ENCODE measurements at regions not wholly inside any gene's neighbourhood (a gene's known extent, or its start where the extent isn't known, plus 50 kb on each side); places are given as distances from the start of the nearest gene placed in this dataset.
"Not testable (repeated sequence)": the region's sequence is repeated elsewhere in the genome, so short reads cannot be mapped to it uniquely, and the experiment has no call there.

DNA sequence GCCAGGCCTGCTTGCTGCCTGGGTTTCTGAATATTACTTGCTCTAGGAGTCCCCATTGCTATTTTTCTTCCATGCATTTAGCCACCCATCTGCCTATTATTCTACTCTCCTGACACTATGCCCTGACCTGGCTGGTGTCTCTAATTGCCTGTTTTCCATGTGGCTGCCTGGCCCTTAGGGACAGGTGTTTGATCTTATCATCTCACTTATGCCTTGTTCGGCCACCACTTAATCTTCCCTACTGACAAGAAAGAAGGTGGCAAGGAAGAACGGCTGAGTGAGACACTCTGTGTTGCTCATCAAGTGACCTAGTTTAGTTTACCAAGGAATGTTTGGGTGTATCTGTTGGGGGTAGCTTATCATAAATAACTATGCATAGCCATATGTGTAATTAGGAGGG lies 50.4 kb upstream of the RAPH1 start:
- no peak for DNase-seq

GRCh38 chr2:203586206-203586605 lies 51.1 kb upstream of the RAPH1 start:
- no peak for DNase-seq

DNA sequence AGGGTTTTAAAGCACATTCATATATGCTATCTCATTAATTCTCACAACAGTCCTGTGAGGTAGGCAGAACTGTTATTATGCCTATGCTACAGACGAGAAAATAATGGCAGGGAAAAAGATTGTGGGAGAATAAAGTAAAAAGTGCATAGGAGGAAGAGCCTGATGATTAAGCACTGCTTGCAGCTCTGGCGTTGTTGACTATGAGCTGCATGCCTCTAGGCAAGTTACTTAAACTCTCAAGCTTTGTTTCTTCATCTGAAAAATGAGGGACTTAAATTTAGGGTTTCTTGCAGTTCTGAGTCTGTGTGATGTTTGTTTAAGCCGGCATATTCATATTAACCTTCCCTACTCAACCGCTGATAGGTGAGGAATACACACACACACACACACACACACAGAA lies 51.6 kb upstream of the RAPH1 start:
- DNase-seq, result no peak

DNA sequence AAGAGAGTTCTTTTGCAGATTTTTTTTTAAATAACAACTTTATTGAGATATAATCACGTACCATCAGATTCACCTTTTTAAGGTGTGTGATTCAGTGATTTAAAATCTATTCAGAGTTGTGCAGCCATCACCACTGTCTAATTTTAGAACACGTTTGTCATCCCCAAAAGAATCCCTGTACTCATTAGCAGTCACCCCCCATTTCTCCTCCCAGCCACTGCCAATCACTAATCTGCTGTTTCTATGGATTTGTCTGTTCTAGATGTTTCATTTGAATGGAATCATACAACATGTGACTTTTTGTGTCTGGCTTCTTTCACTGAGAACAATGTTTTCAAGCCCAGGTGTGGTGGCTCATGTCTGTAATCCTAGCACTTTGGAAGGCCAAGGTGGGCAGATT lies 55.4 kb upstream of the RAPH1 start:
- DNase-seq, result no peak

- DNase-seq, result peak; percentile 59
Observed at GRCh38 chr2:203591642-203592041, 56.5 kb upstream of the RAPH1 start.

- DNase-seq, result no peak
Observed at GRCh38 chr2:203592470-203592869, 57.4 kb upstream of the RAPH1 start.

- no peak for DNase-seq
Observed at GRCh38 chr2:203594541-203594940, 59.4 kb upstream of the RAPH1 start.

DNA sequence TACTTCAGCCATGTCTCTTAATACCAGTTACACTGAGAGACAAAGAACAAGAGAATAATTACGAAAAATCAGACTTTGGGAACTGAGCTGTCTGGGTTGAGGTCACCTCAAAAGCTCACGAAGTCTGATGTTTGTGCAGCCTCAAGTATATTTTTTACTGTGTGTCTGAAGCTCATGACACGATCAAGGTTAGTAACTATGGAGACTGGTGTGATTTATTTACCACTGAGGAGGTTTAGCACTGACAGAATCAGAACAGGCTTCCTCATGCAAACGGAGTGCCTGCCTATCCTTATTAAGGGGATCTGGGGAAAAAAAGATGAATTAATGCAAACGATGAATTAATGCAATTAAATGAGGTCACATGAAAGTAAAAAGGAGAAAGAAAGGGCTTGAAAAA lies 61.1 kb upstream of the RAPH1 start:
- DNase-seq, result no peak

DNA sequence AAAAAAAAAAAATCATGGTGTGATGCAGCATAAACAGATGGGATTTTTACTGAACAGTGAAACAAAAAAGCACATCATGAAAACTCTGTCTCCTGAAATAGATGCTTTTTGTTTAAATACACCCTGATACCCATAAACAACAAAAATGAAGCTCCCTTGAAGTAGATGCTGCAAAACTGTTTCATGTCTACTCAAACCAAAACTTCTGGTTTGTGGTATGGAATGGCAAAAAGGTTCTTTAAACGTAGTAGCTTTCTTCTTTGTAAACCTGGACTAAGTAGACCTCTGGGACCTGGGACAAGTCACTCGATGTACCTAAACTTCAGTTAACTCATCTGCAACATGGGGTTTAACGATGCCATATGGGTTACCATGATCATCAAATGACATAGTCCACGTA lies 64.4 kb upstream of the RAPH1 start:
- no peak for DNase-seq

DNA sequence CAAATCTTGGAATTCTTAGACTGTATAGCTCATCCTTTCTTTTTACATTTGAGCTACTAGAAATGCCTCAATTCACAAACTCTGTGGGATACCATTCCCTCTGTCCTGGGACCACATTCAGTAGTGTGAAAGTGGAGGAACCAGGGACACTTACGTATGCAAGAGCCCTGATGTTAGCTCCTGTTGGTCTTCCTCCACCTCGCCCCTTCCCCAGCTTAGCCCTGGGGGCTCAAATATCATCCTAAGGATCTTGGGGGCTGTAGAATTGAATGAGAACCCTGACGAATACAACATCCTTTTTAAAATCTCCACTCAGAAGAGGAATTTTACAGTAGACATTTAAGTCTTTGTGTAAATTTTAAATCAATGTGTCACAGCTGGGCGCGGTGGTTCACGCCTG lies 65.2 kb upstream of the RAPH1 start:
- no peak for DNase-seq

DNA sequence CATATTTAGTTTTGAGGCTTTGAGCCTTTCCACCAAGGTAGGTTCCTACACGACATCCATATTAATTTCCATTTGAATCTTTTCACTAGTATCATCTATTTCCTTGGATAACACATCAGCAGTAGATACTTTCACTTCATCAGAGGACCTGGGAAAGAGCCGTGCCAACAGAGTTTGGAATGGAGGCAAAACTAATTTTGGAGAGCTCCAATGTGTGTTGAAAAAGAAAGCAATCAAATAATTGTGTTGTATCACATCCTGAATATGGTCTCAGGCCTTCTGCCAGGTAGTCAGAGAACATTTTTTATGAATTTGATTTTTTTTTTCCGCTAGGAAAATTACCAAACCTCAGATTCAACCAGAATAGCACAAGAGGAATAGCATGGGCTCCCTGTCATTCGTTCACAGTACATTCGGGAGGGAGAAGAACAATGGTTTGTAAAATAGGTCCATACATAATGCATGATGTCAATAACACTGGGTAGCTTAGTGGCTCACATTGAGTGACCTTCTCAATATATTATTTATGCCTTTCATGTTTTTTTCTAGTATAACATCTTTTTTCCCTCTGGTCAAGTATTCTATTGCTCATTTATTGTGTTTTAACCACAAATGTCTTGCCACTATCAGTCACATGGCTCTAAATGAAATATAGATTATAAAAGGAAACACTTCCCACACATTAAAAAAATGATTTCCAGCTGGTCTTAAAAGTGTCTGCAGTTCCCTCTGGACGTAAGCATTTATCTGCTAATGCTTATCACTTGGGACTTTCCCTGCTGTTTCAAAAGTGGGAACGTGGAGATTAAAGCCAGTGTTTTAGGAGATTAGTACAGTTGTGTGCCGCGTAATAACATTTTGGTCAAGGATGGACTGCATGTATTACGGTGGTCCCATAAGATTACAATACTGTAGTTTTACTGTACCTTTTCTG lies 68.6 kb upstream of the RAPH1 start:
- no peak for DNase-seq

GRCh38 chr2:203605302-203605701 lies 70.2 kb upstream of the RAPH1 start:
- DNase-seq, result no peak

DNA sequence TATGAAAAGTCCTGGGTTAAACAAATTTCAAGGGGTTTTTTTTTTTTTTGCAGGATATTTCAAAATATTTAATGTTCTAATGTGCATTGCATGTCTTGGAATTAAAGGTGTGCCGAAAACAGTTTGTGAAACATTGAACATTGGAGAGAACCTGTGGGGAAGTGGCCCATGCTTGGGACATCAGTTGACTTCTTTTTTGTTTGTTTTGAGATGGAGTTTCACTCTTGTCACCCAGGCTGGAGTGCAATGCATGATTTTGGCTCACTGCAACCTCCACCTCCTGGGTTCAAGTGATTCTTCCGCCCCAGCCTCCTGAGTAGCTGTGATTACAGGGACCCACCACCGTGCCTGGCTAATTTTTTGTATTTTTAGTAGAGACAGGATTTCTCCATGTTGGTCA lies 71.0 kb upstream of the RAPH1 start:
- DNase-seq, result no peak

DNA sequence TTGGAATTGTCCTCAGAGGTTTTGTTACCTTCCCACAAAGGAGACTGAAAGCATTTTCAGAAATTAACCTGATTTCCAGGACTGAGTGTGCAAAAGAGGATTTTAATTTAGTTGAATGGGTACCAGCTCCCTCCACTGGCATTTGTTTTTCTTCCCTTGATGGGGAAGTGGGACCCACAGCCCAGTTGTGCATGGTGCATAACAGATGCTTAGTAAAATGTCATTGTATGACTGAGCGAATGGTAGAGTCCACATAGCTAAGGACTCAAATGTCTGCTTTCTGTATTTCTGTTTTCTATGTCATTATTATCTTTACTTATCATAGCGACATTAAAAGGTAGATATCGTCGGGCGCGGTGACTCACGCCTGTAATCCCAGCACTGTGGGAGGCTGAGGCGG lies 75.5 kb upstream of the RAPH1 start:
- DNase-seq, result no peak

GRCh38 chr2:203612246-203612645 lies 77.1 kb upstream of the RAPH1 start:
- no peak for DNase-seq

DNA sequence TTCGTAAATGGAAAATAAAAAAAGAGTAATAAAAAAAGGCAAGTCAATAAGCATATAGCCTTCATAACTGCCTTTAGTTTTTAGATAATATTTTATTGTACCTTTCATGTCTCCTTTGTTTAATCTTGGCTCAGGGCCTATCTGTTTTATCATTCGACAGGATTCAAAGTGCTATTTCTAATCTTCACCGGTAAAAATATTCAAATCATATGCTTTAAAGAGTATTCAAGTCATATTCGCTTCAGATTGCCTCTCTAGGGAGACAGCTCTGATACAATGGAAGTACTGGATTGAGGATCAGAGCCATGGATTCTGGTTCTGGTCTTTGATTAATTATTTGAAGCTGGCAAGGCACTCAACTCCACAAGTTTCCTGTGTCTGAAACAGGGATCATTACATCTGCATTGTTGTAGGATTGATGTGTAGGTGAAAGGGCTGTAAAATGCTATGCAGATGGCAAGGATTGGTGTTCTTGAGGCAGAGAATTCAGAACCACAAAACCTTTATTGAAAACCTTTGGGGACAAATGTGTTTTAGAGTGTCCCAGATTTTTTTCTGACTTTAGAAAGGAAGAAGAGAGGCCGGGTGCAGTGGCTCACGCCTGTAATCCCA lies 84.3 kb upstream of the RAPH1 start:
- no peak for DNase-seq

DNA sequence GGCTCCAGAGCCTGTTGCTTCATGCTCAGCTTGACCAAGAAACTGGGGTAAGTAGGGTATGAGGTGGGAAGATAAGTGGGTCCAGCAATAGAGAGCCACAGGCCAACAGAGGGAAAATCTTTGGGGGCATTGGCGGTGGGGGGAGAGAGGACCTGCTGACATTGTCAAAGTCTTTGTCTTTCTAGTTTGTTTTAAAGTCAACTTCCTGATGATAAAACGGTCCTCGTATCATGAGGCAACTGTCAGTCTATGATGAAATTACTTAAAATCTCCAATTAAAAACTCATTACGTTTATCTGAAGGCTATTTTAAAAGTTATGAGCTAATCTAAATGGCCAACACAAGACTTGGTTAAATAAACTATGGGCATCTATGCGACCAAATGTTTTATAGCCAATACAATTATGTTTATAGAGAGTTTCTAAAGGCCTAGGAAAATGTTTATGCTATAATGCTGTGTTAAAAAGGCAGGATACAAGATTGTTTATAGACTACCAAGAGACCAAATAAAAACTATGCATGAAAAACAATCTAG lies 84.4 kb upstream of the CD28 start:
- no peak for DNase-seq

DNA sequence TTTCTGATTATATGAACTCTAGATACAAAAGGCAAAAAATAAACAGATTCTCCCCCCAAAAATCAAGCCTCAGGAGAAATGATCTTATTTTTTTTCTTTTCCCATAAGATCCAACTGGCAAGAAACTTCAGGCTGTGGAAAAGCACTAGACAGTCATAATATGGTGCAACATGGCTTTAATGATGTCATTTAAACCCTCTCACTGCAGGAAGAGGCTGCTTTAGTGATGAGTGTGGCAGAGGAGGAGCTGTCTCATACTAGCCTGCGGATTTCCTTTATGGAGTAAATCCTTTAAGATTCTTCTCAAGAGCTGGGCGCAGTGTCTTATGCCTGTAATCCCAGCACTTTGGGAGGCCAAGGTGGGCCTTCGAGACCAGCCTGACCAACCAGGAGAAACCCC lies 83.3 kb upstream of the CD28 start:
- peak; percentile 15 for DNase-seq

DNA sequence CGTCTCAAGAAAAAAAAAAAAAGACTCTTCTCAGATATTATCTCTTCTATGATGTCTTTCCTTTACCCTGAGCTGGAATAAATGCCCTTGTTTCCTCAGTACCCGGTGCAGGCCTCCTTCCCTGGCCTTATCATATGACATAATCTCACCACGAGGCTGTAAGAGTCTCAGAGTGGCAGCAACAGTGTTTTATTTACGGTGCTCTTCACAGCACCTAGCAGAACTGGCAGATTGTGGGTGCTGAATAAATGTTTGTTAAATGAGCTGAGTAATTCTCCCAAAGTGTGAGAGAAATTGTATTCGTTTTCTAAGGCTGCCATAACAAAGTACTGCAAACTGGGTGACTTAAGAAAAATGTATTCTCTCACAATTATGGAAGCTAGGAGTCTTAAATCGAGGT lies 82.8 kb upstream of the CD28 start:
- no peak for DNase-seq

DNA sequence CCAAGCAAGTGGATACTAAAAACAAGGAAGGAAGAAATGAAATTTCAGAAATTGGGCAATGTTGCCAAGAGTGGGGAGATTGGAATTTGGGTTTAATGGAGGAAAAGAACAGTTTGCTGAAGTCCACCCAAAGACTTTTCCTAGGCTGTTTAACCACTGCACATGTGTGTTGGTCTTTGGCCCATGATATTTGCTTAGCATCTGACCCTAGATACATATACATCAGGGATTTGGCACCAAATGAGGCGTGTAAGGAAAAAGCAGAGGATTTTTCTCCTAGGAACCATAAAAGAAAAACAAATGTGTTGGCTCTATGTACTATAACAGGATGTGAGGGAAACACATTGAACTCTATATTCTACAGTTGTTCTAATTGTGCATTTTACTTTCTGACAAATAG lies 80.7 kb upstream of the CD28 start:
- DNase-seq, result no peak

DNA sequence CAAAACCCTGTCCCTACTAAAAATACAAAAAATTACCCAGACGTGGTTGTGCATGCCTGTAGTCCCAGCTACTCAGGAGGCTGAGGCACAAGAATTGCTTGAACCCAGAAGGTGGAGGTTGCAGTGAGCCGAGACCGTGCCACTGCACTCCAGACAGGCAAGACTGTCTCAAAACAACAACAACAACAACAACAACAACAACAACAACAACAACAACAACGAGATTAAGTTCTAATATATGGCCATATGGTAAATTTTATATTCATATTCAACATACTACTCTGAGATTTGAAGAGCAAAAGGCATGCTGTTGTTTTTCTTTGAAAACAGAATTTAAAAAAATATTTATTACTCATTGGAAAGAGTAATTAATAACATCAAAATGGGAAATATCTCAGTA lies 80.2 kb upstream of the CD28 start:
- not testable (repeated sequence) for DNase-seq

- no peak for DNase-seq
Observed at GRCh38 chr2:203626952-203627681, 79.3 kb upstream of the CD28 start.

DNA sequence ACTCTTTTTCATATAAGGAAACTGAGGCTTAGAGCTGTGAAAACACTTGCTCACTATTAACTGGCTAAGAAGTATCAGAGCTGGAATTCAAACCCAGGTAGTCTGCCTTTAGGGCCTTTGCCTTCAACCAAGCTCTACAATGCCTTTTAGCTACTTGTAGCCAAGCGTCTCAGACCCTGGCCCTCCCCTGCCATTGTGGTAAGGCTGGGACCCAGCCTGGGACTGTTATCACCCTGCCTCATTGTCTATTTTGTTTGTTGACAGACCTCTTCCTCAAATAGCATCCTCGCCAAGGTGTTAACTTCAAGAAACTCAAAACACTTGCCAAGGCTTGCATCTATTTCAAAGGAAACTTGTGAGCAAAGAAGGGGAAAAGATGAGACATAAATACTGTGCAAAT lies 76.7 kb upstream of the CD28 start:
- DNase-seq, result no peak
